ENCODE measurements at regions not wholly inside any gene's neighbourhood (a gene's known extent, or its start where the extent isn't known, plus 50 kb on each side); places are given as distances from the start of the nearest gene placed in this dataset.

DNA sequence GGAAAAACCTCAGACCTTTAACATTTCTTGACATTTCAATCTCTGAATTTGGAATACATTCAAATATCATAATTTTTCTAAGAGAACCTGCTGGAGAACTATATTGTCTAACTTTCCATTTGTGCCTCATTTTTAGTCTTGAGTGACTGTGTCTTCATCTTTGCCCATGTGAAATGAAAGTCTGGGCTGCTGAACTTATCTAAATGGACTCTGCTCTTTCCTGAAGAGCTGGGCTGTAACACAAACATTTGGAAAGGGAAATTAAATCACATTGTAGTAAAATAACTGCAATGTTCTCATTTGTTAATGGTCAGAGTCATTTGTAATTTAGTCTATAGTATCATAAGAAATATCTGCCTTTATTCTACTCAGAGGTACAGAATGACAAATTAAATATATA is 373.1 kb downstream of the LRIG3 start:
- no peak for DNase-seq

GRCh38 chr12:58548801-58549200 is 371.5 kb downstream of the LRIG3 start:
- DNase-seq, result no peak

DNA sequence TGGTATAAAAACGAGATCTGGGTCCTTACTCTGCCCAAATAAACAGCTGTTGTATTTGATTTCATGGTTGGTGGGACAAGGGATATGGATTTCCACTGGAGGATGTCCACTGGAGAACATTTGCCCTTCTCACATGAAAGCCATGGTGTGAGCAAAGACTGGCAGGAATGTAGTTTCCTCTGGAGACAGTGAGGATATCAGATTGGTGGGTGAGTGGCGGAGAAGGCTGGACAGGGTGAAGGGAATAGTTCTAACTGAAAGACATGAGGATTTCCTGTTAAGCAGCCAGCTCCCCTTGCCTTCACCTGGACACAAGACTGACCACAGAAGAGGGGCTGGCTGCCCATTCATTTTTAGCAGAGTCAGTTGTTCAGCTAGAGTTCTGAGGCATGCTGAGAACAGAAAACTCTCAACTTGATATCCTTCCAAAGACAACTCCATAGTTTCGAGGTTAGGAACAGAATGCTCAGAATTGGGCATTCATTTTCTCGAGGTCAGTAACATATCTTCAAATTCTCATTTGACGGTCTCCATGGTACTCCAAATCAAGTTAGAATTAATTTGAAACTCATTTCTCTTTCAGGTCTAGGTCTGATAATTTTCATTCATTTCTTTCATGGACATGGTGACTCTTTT is 365.7 kb downstream of the LRIG3 start:
- no peak for DNase-seq

GRCh38 chr12:58557171-58557570 is 363.1 kb downstream of the LRIG3 start:
- DNase-seq, result no peak

GRCh38 chr12:58557661-58558060 is 362.6 kb downstream of the LRIG3 start:
- DNase-seq, result no peak

- no peak for DNase-seq
Observed at GRCh38 chr12:58563621-58564020, 356.7 kb downstream of the LRIG3 start.

GRCh38 chr12:58564721-58565120 is 355.6 kb downstream of the LRIG3 start:
- no peak for DNase-seq

GRCh38 chr12:58566599-58566998 is 353.7 kb downstream of the LRIG3 start:
- DNase-seq, result no peak

DNA sequence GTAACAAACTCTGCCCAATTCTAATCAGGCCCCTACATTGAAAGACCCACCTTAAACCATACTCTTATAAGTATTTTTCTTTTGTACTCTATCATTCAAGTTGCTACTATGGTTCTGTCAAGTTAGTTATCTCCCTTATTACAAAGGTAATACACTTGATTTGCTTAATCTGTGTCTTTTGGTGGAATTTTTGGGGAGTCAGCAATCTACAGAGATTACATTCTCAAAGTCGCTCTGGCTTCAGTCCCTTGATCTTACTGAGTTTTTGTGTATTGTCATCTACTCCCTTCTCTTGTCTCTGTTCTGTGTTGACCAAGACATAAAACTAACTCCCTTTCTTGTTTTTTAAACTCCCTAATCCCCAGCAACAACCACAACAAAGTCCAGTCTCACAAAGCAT is 353.1 kb downstream of the LRIG3 start:
- no peak for DNase-seq

DNA sequence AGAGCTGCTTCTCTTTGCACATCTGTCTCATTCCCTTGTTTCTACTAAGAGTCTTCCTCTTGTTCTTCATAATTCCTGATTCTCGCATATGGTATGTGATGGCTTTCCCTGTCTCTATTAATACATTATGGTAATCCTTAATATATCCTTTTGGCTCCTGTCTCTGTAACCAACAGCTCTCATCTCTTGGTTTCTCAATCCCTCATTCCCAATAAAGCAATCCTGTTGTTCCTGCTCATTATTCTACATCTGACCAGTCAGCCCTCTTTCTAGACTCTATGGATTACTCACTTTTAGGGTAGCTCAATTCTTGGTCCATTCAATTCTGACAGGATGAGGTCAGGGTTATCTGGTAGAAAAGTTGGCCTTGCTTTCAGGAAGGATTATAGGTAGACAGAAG is 349.9 kb downstream of the LRIG3 start:
- DNase-seq, result no peak

- peak; percentile 41 for DNase-seq
Observed at GRCh38 chr12:58575256-58575655, 345.0 kb downstream of the LRIG3 start.

GRCh38 chr12:58576081-58576480 is 344.2 kb downstream of the LRIG3 start:
- no peak for DNase-seq

GRCh38 chr12:58576916-58577315 is 343.4 kb downstream of the LRIG3 start:
- no peak for DNase-seq

DNA sequence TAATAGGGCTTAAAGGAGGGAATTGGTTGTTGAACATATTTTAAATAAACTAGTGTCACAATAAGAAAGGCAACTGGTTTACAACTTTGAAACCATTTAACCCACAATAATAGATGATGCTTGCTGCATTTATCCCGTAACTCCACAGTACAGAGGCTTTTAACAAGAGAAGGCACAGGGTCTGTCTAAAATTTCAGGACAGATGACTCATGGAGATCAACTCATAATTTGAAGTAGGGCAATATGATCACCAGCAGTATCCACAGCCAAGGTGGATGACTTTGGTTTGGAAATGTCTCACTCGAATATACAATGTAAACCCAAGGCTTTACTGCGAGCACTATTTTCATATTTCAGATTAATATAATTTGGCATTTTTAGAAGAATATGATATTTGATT is 340.2 kb downstream of the LRIG3 start:
- no peak for DNase-seq

GRCh38 chr12:58583529-58583928 is 336.8 kb downstream of the LRIG3 start:
- DNase-seq, result no peak

- DNase-seq, result no peak
Observed at GRCh38 chr12:58583940-58584339, 336.4 kb downstream of the LRIG3 start.

- DNase-seq, result no peak
Observed at GRCh38 chr12:58584880-58585279, 335.4 kb downstream of the LRIG3 start.

DNA sequence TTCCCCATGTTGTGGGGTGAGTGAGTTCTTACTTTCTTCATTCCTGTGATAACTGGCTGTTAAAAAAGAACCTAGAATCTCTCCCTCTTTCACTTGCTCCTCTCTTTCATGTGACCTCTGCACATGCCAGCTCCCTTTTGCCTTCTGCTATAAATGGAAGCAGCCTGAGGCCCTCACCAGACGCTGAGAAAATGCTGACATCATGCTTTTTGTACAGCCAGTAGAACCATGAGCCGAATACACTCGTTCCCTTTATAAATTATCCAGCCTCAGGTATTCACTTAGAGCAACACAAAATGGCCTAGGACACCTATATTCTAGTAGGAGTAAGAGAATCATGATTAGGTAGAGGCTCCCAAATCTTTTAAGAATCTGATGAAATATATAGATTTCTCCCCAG is 333.5 kb downstream of the LRIG3 start:
- DNase-seq, result no peak

- DNase-seq, result no peak
Observed at GRCh38 chr12:58588770-58589169, 331.5 kb downstream of the LRIG3 start.

GRCh38 chr12:58592475-58593207 is 327.7 kb downstream of the LRIG3 start:
- DNase-seq, result no peak

DNA sequence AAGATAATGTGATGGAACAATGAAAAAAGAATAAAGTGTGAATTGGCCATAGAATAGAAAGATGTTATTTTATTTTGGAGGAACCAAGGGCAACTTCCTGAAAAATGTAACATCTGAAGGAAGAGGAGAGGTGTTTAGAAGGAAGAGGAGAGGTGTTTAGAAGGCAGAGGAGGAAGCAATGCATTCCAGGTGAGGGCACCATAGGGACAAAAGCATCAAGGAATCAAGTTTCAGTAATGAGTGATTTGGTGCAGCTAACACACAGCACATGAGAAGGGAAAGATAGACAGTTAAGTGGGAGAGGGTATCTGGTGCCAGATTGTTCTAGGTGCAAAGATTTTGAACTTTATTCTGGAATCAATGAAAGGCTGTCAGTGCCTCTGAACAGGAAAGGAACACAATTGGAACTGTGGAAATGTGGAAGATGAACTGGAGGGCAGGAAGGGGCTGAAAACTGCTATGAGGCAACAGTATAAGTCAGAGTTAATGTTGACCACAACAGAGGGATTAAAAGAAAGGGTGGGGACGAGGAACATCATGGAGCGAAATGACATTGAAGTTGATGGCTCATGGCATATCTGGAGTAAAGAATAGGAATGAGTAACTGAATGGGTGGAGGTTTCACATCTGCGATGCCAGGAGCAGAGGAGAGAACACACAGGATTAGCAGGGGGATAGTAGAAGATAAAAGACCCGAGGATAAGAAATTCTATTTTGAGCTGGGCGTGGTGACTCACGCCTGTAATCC is 326.6 kb downstream of the LRIG3 start:
- DNase-seq, result no peak

GRCh38 chr12:58596381-58596780 is 323.9 kb downstream of the LRIG3 start:
- DNase-seq, result no peak

- no peak for DNase-seq
Observed at GRCh38 chr12:58601529-58601928, 318.8 kb downstream of the LRIG3 start.

GRCh38 chr12:58602179-58602578 is 318.1 kb downstream of the LRIG3 start:
- DNase-seq, result no peak
